ENCODE measurements at regions not wholly inside any gene's neighbourhood (a gene's known extent, or its start where the extent isn't known, plus 50 kb on each side); places are given as distances from the start of the nearest gene placed in this dataset.

- ChIA-PET POLR2A (no interaction called here), CTCF (no interaction called here)
- H3K27ac ChIP-seq (ENCODE audit: low read length in 2 of 2), result no peak overlapping the region
- no peaks in the 10 kb centered on the region for H3K36me3 ChIP-seq (replicated peaks in 1 of 2; ENCODE audit: control extremely low read depth in 1 of 2, control insufficient read depth in 1 of 2, extremely low read depth in 1 of 2, insufficient read depth in 2 of 2, low read length in 1 of 2)
- H3K4me3 Mint-ChIP-seq, result no peak overlapping the region
- intact Hi-C loops (cut with micrococcal nuclease), result no loop called here
- DNase-seq (no peak), ATAC-seq (ENCODE audit: low read depth) (no peak)
- no peak overlapping the region for H3K4me2 ChIP-seq (replicated peaks; ENCODE audit: low read depth, low read length, poor library complexity, severe bottlenecking)
- H3K9me3 Mint-ChIP-seq (ENCODE audit: insufficient read depth), result no peaks in the 10 kb centered on the region
- no peak for TF ChIP-seq EZH2 (IDR thresholded peaks at IDR 0.05; ENCODE audit: borderline replicate concordance, insufficient read depth, low read depth, low read length, poor library complexity, severe bottlenecking)
- no peak for TF ChIP-seq CTCF (IDR thresholded peaks at IDR 0.05)
- no peaks in the 10 kb centered on the region for H3K4me1 ChIP-seq (ENCODE audit: control insufficient read depth in 2 of 2, insufficient read depth in 2 of 2, low read length in 2 of 2)
- no peaks in the 10 kb centered on the region for H4K20me1 ChIP-seq (ENCODE audit: control insufficient read depth, insufficient read depth, low read length, poor library complexity, severe bottlenecking)
- H2AFZ ChIP-seq (ENCODE audit: insufficient read depth, low read depth, low read length, poor library complexity, severe bottlenecking), result no peak overlapping the region
- no peak overlapping the region for H3K4me3 ChIP-seq (ENCODE audit: control extremely low read depth in 1 of 5, extremely low read depth in 1 of 5, insufficient read depth in 1 of 5, low read depth in 2 of 5, low read length in 4 of 5)
- H3K9ac ChIP-seq (ENCODE audit: low read length), result no peak overlapping the region
- H3K79me2 ChIP-seq (ENCODE audit: control insufficient read depth, insufficient read depth, low read length), result no peaks in the 10 kb centered on the region
- no CpG with 5 or more reads among the region's 1 CpG for WGBS (ENCODE audit: insufficient coverage)
- no peaks in the 10 kb centered on the region for H3K27me3 ChIP-seq (replicated peaks in 1 of 4; ENCODE audit: control extremely low read depth in 1 of 4, control insufficient read depth in 3 of 4, insufficient read depth in 4 of 4, low read length in 3 of 4)
- H3K27me3 Mint-ChIP-seq, result peaks cover 9% of the 10 kb centered on the region
- H3K9me3 ChIP-seq (ENCODE audit: control extremely low read depth in 1 of 3, control insufficient read depth in 2 of 3, insufficient read depth in 1 of 3, low read length in 2 of 3), result no peaks in the 10 kb centered on the region
- no peaks in the 10 kb centered on the region for H3K4me1 Mint-ChIP-seq
- H3K27ac Mint-ChIP-seq, result no peak overlapping the region
Observed at GRCh38 chr7:118033273-118033672, 150.7 kb upstream of the LSM8 start.

- no peak overlapping the region for H3K4me3 ChIP-seq (ENCODE audit: control extremely low read depth in 1 of 5, extremely low read depth in 1 of 5, insufficient read depth in 1 of 5, low read depth in 2 of 5, low read length in 4 of 5)
- Mint-ChIP-seq H3K27ac (no peak overlapping the region), H3K4me1 (peaks cover 16% of the 10 kb centered on the region), H3K27me3 (peaks cover under 1% of the 10 kb centered on the region), H3K9me3 (ENCODE audit: insufficient read depth) (no peaks in the 10 kb centered on the region), H3K4me3 (no peak overlapping the region)
- H3K79me2 ChIP-seq (ENCODE audit: control insufficient read depth, insufficient read depth, low read length), result no peaks in the 10 kb centered on the region
- H3K9me3 ChIP-seq (ENCODE audit: control extremely low read depth in 1 of 3, control insufficient read depth in 2 of 3, insufficient read depth in 1 of 3, low read length in 2 of 3), result no peaks in the 10 kb centered on the region
- H3K9ac ChIP-seq (ENCODE audit: low read length), result no peak overlapping the region
- ChIA-PET POLR2A (no interaction called here), CTCF (no interaction called here)
- H3K4me2 ChIP-seq (replicated peaks; ENCODE audit: low read depth, low read length, poor library complexity, severe bottlenecking), result no peak overlapping the region
- peaks cover 0 to 5% of the 10 kb centered on the region in 2 donors for H3K4me1 ChIP-seq (ENCODE audit: control insufficient read depth in 2 of 2, insufficient read depth in 2 of 2, low read length in 2 of 2)
- ATAC-seq (ENCODE audit: low read depth) (no peak), DNase-seq (no peak)
- H4K20me1 ChIP-seq (ENCODE audit: control insufficient read depth, insufficient read depth, low read length, poor library complexity, severe bottlenecking), result no peaks in the 10 kb centered on the region
- no peaks in the 10 kb centered on the region for H3K36me3 ChIP-seq (replicated peaks in 1 of 2; ENCODE audit: control extremely low read depth in 1 of 2, control insufficient read depth in 1 of 2, extremely low read depth in 1 of 2, insufficient read depth in 2 of 2, low read length in 1 of 2)
- H3K27ac ChIP-seq (ENCODE audit: low read length in 2 of 2), result no peak overlapping the region
- peaks cover 0 to 5% (median 0%) of the 10 kb centered on the region in 4 experiments for H3K27me3 ChIP-seq (replicated peaks in 1 of 4; ENCODE audit: control extremely low read depth in 1 of 4, control insufficient read depth in 3 of 4, insufficient read depth in 4 of 4, low read length in 3 of 4)
- intact Hi-C loops (cut with micrococcal nuclease), result no loop called here
- TF ChIP-seq EZH2 (IDR thresholded peaks at IDR 0.05; ENCODE audit: borderline replicate concordance, insufficient read depth, low read depth, low read length, poor library complexity, severe bottlenecking) (no peak), CTCF (IDR thresholded peaks at IDR 0.05) (no peak)
- H2AFZ ChIP-seq (ENCODE audit: insufficient read depth, low read depth, low read length, poor library complexity, severe bottlenecking), result no peak overlapping the region
Observed at GRCh38 chr7:118039963-118040489, 143.9 kb upstream of the LSM8 start.

Measured in B cell (primary cell).